ENCODE measurements at regions not wholly inside any gene's neighbourhood (a gene's known extent, or its start where the extent isn't known, plus 50 kb on each side); places are given as distances from the start of the nearest gene placed in this dataset.

DNA sequence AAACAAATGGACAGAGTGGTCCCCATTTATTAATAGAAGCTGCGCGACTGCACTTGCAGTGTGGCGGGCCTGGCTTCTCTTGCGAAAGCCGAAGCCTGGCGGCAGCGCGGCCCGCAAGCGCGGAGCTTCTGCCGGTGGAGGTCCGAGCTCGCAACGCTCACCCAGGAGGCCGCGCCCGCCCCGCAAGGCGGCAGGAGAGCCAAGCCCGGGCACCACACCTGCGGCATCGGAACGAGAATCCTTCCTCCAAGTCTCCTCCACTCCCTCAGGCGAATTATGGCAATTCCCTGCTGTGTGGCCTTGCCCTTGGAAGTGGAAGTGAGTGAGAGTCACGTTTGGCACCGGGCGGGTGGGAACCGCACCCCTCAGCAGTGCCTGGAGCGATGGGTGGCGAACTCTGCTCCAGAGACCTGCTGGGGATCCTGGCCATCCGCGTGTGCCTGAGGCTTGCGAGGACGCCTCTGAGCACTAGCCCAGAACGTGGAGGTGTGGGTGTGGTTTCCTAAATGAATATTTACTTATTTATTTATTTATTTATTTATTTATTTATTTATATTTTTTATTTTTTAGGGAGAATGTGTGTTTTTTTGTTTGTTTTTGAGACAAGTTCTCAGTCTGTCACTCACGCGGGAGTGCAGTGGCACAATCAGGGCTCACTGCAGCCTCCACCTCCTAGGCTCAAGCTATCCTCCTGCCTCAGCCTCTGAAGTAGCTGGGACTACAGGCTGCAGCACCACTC lies 133.7 kb upstream of the UBE2E1 start:
- TF ChIP-seq, protein P1, sequence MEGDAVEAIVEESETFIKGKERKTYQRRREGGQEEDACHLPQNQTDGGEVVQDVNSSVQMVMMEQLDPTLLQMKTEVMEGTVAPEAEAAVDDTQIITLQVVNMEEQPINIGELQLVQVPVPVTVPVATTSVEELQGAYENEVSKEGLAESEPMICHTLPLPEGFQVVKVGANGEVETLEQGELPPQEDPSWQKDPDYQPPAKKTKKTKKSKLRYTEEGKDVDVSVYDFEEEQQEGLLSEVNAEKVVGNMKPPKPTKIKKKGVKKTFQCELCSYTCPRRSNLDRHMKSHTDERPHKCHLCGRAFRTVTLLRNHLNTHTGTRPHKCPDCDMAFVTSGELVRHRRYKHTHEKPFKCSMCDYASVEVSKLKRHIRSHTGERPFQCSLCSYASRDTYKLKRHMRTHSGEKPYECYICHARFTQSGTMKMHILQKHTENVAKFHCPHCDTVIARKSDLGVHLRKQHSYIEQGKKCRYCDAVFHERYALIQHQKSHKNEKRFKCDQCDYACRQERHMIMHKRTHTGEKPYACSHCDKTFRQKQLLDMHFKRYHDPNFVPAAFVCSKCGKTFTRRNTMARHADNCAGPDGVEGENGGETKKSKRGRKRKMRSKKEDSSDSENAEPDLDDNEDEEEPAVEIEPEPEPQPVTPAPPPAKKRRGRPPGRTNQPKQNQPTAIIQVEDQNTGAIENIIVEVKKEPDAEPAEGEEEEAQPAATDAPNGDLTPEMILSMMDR (conservative IDR thresholded peaks at IDR 0.05): no peak
- DNase-seq (ENCODE audit: low read depth, low spot score): no peak
- Mint-ChIP-seq H3K27ac (ENCODE audit: unreplicated experiment) (no peak overlapping the region), H3K36me3 (ENCODE audit: low read depth) (no peaks in the 10 kb centered on the region), H3K4me1 (peaks cover 4% of the 10 kb centered on the region), H3K9me3 (no peaks in the 10 kb centered on the region), H3K27me3 (ENCODE audit: low read depth) (no peaks in the 10 kb centered on the region), H3K4me3 (no peak overlapping the region)

DNA sequence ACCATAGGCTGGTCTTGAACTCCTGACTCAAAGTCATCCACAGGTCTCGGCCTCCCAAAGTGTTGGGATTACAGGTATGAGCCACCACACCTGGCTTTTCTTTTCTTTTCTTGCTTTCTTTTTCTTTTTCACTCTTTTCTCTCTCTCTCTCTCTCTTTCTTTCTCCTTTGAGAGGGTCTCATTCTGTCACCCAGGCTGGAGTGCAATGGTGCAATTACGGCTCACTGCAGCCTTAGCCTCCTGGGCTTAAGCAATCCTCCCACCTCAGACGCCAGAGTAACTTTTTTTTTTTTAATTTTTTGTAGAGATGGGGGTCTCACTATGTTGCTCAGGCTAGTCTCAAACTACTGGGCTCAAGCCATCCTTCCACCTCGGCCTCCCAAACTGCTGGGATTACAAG lies 133.1 kb upstream of the UBE2E1 start:
- no peaks in the 10 kb centered on the region for H3K36me3 Mint-ChIP-seq (ENCODE audit: low read depth)
- no peaks in the 10 kb centered on the region for H3K9me3 Mint-ChIP-seq
- no peak overlapping the region for H3K27ac Mint-ChIP-seq (ENCODE audit: unreplicated experiment)
- peaks cover 4% of the 10 kb centered on the region for H3K4me1 Mint-ChIP-seq
- TF ChIP-seq, protein P1 (conservative IDR thresholded peaks at IDR 0.05): no peak
- H3K27me3 Mint-ChIP-seq (ENCODE audit: low read depth): no peaks in the 10 kb centered on the region
- no peak overlapping the region for H3K4me3 Mint-ChIP-seq
- no peak for DNase-seq (ENCODE audit: low read depth, low spot score)

DNA sequence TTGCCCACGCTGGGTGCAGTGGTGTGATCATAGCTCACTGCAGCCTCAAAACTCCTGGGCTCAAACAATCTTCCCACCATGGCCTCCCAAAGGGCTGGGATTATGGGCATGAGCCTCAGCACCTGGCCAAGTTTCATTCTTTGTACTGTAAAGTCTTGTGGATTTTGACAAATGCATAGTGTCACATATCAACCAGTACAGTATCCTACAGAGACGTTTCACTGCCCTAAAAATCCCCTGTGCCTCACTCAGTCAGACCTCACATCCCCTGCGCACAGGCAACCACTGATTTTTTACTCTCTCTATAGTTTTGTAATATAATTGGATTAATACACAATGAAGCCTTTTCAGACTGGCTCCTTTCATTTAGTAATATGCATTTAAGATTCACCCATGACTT lies 130.7 kb upstream of the UBE2E1 start:
- Mint-ChIP-seq H3K36me3 (ENCODE audit: low read depth) (no peaks in the 10 kb centered on the region), H3K4me1 (no peaks in the 10 kb centered on the region), H3K27ac (ENCODE audit: unreplicated experiment) (no peak overlapping the region), H3K27me3 (ENCODE audit: low read depth) (no peaks in the 10 kb centered on the region), H3K9me3 (peaks cover 3% of the 10 kb centered on the region), H3K4me3 (no peak overlapping the region)
- DNase-seq (ENCODE audit: low read depth, low spot score): no peak
- TF ChIP-seq, protein P1 (conservative IDR thresholded peaks at IDR 0.05): no peak

DNA sequence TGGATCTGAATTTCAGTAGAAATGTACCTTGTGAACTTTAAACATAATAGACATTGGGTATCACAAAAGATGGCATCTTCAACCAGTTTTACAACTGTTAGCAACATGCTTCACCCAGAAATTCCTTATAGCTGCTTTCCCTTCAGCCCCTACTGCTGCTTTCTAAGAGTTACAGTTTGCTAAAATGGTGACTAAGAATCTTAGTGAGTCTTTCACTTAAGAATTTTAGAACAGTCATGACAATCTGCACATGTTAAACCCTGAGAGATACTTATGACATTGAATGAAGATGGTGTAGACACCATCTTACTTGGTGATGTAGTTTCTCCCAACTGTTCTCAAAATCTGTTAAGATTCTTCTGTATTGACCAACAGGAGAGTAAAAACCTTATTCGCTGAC lies 129.7 kb upstream of the UBE2E1 start:
- no peak overlapping the region for H3K4me3 Mint-ChIP-seq
- H3K36me3 Mint-ChIP-seq (ENCODE audit: low read depth): no peaks in the 10 kb centered on the region
- H3K27me3 Mint-ChIP-seq (ENCODE audit: low read depth): no peaks in the 10 kb centered on the region
- H3K27ac Mint-ChIP-seq (ENCODE audit: unreplicated experiment): no peak overlapping the region
- TF ChIP-seq, protein P1 (conservative IDR thresholded peaks at IDR 0.05): no peak
- H3K9me3 Mint-ChIP-seq: peaks cover 3% of the 10 kb centered on the region
- no peak for DNase-seq (ENCODE audit: low read depth, low spot score)
- no peaks in the 10 kb centered on the region for H3K4me1 Mint-ChIP-seq

DNA sequence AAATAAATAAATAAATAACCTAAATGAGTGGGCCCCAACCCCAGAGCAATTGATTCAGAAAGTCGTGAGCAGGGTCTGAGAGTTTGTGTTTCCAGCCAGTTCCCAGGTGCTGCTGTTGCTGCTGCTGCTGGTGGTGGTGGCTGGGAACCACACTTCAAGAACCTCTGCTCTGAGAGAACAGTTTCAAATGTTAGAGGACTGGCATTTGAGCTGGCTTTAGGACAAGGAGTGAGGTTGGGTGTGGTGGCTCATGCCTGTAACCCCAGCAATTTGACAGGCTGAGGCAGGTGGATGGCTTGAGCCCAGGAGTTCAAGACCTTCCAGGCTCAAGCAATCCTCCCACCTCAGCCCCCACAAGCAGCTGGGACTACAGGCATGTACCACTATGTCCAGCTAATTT lies 123.1 kb upstream of the UBE2E1 start:
- no peaks in the 10 kb centered on the region for H3K27me3 Mint-ChIP-seq (ENCODE audit: low read depth)
- no peak for DNase-seq (ENCODE audit: low read depth, low spot score)
- no peak overlapping the region for H3K27ac Mint-ChIP-seq (ENCODE audit: unreplicated experiment)
- H3K36me3 Mint-ChIP-seq (ENCODE audit: low read depth): no peaks in the 10 kb centered on the region
- TF ChIP-seq, protein P1 (conservative IDR thresholded peaks at IDR 0.05): no peak
- peaks cover 6% of the 10 kb centered on the region for H3K9me3 Mint-ChIP-seq
- H3K4me3 Mint-ChIP-seq: no peak overlapping the region
- peaks cover 7% of the 10 kb centered on the region for H3K4me1 Mint-ChIP-seq

All from neural crest cell (in vitro differentiated cells).